ENCODE measurements at regions not wholly inside any gene's neighbourhood (a gene's known extent, or its start where the extent isn't known, plus 50 kb on each side); places are given as distances from the start of the nearest gene placed in this dataset.
"Not testable (repeated sequence)": the region's sequence is repeated elsewhere in the genome, so short reads cannot be mapped to it uniquely, and the experiment has no call there.

DNA sequence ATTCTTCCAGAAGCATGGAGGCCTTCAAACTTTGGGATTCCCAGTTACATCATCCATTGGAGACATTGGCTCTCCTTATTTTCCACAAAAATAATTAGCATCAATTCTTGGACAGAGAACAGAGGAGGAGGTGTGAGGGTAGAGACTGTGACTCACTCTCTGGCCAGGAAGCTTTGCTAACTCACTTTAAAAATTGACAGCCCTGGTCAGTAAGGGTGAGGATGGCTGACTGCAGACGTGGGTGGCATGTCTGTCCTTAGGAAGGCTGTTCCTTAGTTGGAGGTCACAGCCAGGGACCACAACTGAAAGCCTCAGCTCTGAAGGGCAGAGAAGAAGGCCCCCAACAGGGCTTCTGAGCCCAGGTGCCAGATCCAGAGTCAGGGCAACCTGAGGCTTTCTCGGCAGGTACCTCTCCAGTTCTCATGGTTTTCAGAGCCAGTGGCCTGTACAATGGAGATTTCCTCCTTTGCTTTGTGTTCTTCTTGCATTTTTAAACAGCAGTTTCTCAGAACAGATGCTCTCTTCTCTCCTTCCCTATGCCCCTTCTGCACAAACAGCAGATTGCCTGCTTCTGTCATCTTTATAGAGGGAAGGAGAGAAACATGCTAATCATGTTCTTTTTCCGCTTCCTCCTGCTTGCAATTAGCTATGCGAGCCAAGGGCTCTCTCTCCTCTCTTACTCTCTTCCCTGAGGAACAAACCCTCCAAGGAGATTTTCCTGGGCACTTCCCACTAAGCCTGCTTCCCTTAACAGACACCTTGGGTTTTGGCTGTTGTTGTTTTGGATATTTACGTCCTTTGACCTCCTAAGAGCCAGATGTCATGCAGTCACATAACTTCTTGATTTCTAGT is 92.5 kb upstream of the ZNF366 start:
- H3K4me1 ChIP-seq (ENCODE audit: control insufficient read depth, insufficient read depth, low read length), result peaks cover 67% of the 10 kb centered on the region
- no peaks in the 10 kb centered on the region for H3K36me3 ChIP-seq (ENCODE audit: control insufficient read depth, insufficient read depth, low read length)
- no peaks in the 10 kb centered on the region for H3K27me3 ChIP-seq (ENCODE audit: control insufficient read depth, insufficient read depth, low read length)
- no peak overlapping the region for H3K9ac ChIP-seq (ENCODE audit: low read length)
- H3K4me3 ChIP-seq (ENCODE audit: low read length), result no peak overlapping the region
- no peaks in the 10 kb centered on the region for H3K9me3 ChIP-seq (ENCODE audit: control insufficient read depth, low read length)

GRCh38 chr5:72599065-72599433 is 91.8 kb upstream of the ZNF366 start:
- Histone ChIP-seq H3K9ac (ENCODE audit: low read length) (no peak overlapping the region), H3K27me3 (ENCODE audit: control insufficient read depth, insufficient read depth, low read length) (no peaks in the 10 kb centered on the region), H3K36me3 (ENCODE audit: control insufficient read depth, insufficient read depth, low read length) (no peaks in the 10 kb centered on the region), H3K4me3 (ENCODE audit: low read length) (no peak overlapping the region), H3K9me3 (ENCODE audit: control insufficient read depth, low read length) (no peaks in the 10 kb centered on the region), H3K4me1 (ENCODE audit: control insufficient read depth, insufficient read depth, low read length) (peaks cover 61% of the 10 kb centered on the region)

GRCh38 chr5:72598401-72599064 is 91.3 kb upstream of the ZNF366 start:
- H3K4me3 ChIP-seq (ENCODE audit: low read length), result no peak overlapping the region
- H3K36me3 ChIP-seq (ENCODE audit: control insufficient read depth, insufficient read depth, low read length), result no peaks in the 10 kb centered on the region
- H3K9ac ChIP-seq (ENCODE audit: low read length), result no peak overlapping the region
- H3K27me3 ChIP-seq (ENCODE audit: control insufficient read depth, insufficient read depth, low read length), result no peaks in the 10 kb centered on the region
- no peaks in the 10 kb centered on the region for H3K9me3 ChIP-seq (ENCODE audit: control insufficient read depth, low read length)
- peaks cover 57% of the 10 kb centered on the region for H3K4me1 ChIP-seq (ENCODE audit: control insufficient read depth, insufficient read depth, low read length)

DNA sequence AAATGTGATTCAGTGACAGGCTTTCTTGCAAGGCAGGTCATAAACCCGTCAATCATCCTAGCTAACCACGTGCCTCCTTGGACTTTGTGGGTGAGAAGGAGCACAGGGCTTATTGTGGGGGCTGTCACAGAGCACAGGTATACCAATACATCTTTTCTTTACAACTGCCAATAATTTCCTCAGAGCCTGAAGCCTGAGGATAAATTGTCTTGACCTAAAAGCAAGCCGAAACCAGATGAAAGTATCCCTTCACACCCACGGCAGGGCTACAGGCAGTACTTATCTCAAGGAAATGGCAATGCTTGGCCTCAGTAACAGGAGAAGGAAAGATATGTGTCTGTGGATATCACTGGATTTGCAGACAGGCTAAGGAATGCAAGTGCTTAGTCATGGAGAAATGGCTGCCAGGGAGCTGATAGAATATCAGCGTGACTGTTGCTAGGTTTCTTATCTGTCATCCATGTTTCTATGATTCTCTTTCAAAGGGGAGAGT is 90.3 kb upstream of the ZNF366 start:
- no peaks in the 10 kb centered on the region for H3K27me3 ChIP-seq (ENCODE audit: control insufficient read depth, insufficient read depth, low read length)
- no peaks in the 10 kb centered on the region for H3K36me3 ChIP-seq (ENCODE audit: control insufficient read depth, insufficient read depth, low read length)
- no peak overlapping the region for H3K4me3 ChIP-seq (ENCODE audit: low read length)
- H3K4me1 ChIP-seq (ENCODE audit: control insufficient read depth, insufficient read depth, low read length), result peaks cover 46% of the 10 kb centered on the region
- no peak overlapping the region for H3K9ac ChIP-seq (ENCODE audit: low read length)
- no peaks in the 10 kb centered on the region for H3K9me3 ChIP-seq (ENCODE audit: control insufficient read depth, low read length)

- Histone ChIP-seq H3K4me3 (ENCODE audit: low read length) (no peak overlapping the region), H3K9ac (ENCODE audit: low read length) (no peak overlapping the region), H3K9me3 (ENCODE audit: control insufficient read depth, low read length) (no peaks in the 10 kb centered on the region), H3K27me3 (ENCODE audit: control insufficient read depth, insufficient read depth, low read length) (no peaks in the 10 kb centered on the region), H3K4me1 (ENCODE audit: control insufficient read depth, insufficient read depth, low read length) (peaks cover 42% of the 10 kb centered on the region), H3K36me3 (ENCODE audit: control insufficient read depth, insufficient read depth, low read length) (no peaks in the 10 kb centered on the region)
Observed at GRCh38 chr5:72596956-72597355, 89.7 kb upstream of the ZNF366 start.

DNA sequence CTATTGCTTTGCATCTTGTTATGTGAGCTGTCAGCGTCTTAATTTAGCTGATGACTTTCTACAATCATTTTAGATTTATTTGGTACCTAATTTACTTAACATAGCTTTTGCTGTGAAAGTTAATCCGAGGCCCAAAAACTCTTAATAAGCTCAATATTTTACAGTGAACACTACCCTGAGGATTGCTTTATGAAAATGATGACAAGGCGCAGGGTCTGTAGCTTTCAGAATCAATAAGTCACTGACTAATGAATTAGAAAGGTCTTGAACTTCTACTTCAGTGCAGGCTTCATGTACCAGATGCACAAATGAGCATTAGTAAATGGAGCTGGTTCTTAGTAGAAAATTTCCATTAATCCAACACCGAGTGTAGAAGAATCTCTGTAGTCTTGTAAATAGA is 81.4 kb upstream of the ZNF366 start:
- Histone ChIP-seq H3K4me1 (ENCODE audit: control insufficient read depth, insufficient read depth, low read length) (peaks cover 16% of the 10 kb centered on the region), H3K27me3 (ENCODE audit: control insufficient read depth, insufficient read depth, low read length) (no peaks in the 10 kb centered on the region), H3K36me3 (ENCODE audit: control insufficient read depth, insufficient read depth, low read length) (no peaks in the 10 kb centered on the region), H3K9me3 (ENCODE audit: control insufficient read depth, low read length) (no peaks in the 10 kb centered on the region), H3K4me3 (ENCODE audit: low read length) (no peak overlapping the region), H3K9ac (ENCODE audit: low read length) (no peak overlapping the region)

GRCh38 chr5:72587661-72588308 is 80.6 kb upstream of the ZNF366 start:
- no peaks in the 10 kb centered on the region for H3K36me3 ChIP-seq (ENCODE audit: control insufficient read depth, insufficient read depth, low read length)
- no peak overlapping the region for H3K9ac ChIP-seq (ENCODE audit: low read length)
- no peaks in the 10 kb centered on the region for H3K27me3 ChIP-seq (ENCODE audit: control insufficient read depth, insufficient read depth, low read length)
- H3K4me1 ChIP-seq (ENCODE audit: control insufficient read depth, insufficient read depth, low read length), result peaks cover 16% of the 10 kb centered on the region
- no peak overlapping the region for H3K4me3 ChIP-seq (ENCODE audit: low read length)
- no peaks in the 10 kb centered on the region for H3K9me3 ChIP-seq (ENCODE audit: control insufficient read depth, low read length)

GRCh38 chr5:72586788-72587530 is 79.7 kb upstream of the ZNF366 start:
- Histone ChIP-seq H3K9me3 (ENCODE audit: control insufficient read depth, low read length) (no peaks in the 10 kb centered on the region), H3K4me3 (ENCODE audit: low read length) (no peak overlapping the region), H3K4me1 (ENCODE audit: control insufficient read depth, insufficient read depth, low read length) (peaks cover 16% of the 10 kb centered on the region), H3K36me3 (ENCODE audit: control insufficient read depth, insufficient read depth, low read length) (no peaks in the 10 kb centered on the region), H3K27me3 (ENCODE audit: control insufficient read depth, insufficient read depth, low read length) (no peaks in the 10 kb centered on the region), H3K9ac (ENCODE audit: low read length) (no peak overlapping the region)

GRCh38 chr5:72584466-72584865 is 77.3 kb upstream of the ZNF366 start:
- Histone ChIP-seq H3K9me3 (ENCODE audit: control insufficient read depth, low read length) (no peaks in the 10 kb centered on the region), H3K36me3 (ENCODE audit: control insufficient read depth, insufficient read depth, low read length) (no peaks in the 10 kb centered on the region), H3K4me3 (ENCODE audit: low read length) (no peak overlapping the region), H3K9ac (ENCODE audit: low read length) (no peak overlapping the region), H3K4me1 (ENCODE audit: control insufficient read depth, insufficient read depth, low read length) (peaks cover 16% of the 10 kb centered on the region), H3K27me3 (ENCODE audit: control insufficient read depth, insufficient read depth, low read length) (no peaks in the 10 kb centered on the region)

DNA sequence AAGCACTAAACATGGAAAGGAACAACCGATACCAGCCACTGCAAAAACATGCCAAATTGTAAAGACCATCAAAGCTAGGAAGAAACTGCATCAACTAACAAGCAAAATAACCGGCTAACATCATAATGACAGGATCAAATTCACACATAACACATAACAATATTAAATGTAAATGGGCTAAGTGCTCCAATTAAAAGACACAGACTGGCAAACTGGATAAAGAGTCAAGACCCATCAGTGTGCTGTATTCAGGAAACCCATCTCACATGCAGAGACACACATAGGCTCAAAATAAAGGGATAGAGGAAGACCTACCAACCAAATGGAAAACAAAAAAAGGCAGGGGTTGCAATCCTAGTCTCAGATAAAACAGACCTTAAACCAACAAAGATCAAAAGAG is 72.1 kb upstream of the ZNF366 start:
- not testable (repeated sequence) for H3K4me1 ChIP-seq (ENCODE audit: control insufficient read depth, insufficient read depth, low read length); H3K4me3 ChIP-seq (ENCODE audit: low read length); H3K9ac ChIP-seq (ENCODE audit: low read length); H3K36me3 ChIP-seq (ENCODE audit: control insufficient read depth, insufficient read depth, low read length); H3K9me3 ChIP-seq (ENCODE audit: control insufficient read depth, low read length); H3K27me3 ChIP-seq (ENCODE audit: control insufficient read depth, insufficient read depth, low read length)

GRCh38 chr5:72572236-72572765 is 65.1 kb upstream of the ZNF366 start:
- Histone ChIP-seq H3K36me3 (ENCODE audit: control insufficient read depth, insufficient read depth, low read length) (no peaks in the 10 kb centered on the region), H3K4me3 (ENCODE audit: low read length) (no peak overlapping the region), H3K4me1 (ENCODE audit: control insufficient read depth, insufficient read depth, low read length) (no peaks in the 10 kb centered on the region), H3K9me3 (ENCODE audit: control insufficient read depth, low read length) (no peaks in the 10 kb centered on the region), H3K9ac (ENCODE audit: low read length) (no peak overlapping the region), H3K27me3 (ENCODE audit: control insufficient read depth, insufficient read depth, low read length) (no peaks in the 10 kb centered on the region)
